GM23338 (cell line): ENCODE measurements at regions not wholly inside any gene's neighbourhood (a gene's known extent, or its start where the extent isn't known, plus 50 kb on each side); places are given as distances from the start of the nearest gene placed in this dataset.

ENCODE experiments used
- ATAC-seq: fragments of 200-7000 bp; cut with Tn5 transposase; 3 replicates; pipeline ENCODE4 v1.9.1; 2020
- DNase-seq: peaks from one replicate; pipeline ENCODE4 v3.0.0-alpha.2; 2015; ENCODE audit warnings: low spot score
- H2AFZ ChIP-seq: fragments of 200-600 bp; sonication (generic); 2 replicates; pipeline ENCODE4 v1.8.0; 2016; ENCODE audit warnings: antibody characterized with exemption, mild to moderate bottlenecking, moderate library complexity
- H3F3A ChIP-seq: fragments of 200-600 bp; sonication (generic); replicated peaks from 2 replicates; pipeline ENCODE4 v1.8.0; 2017; ENCODE audit warnings: antibody characterized with exemption, mixed run types, low read depth
- H3K27ac ChIP-seq: fragments of 200-600 bp; sonication (generic); 2 replicates; pipeline ENCODE4 v1.6.1; 2016; ENCODE audit warnings: low read depth
- H3K27me3 ChIP-seq: fragments of 200-600 bp; sonication (generic); 2 replicates; pipeline ENCODE4 v1.8.0; 2016; ENCODE audit warnings: mild to moderate bottlenecking, mixed run types, moderate library complexity; ENCODE audit not compliant: insufficient read depth
- H3K36me3 ChIP-seq: fragments of 200-600 bp; sonication (generic); 2 replicates; pipeline ENCODE4 v1.8.0; 2016; ENCODE audit warnings: mild to moderate bottlenecking; ENCODE audit not compliant: insufficient read depth
- H3K4me1 ChIP-seq: fragments of 200-600 bp; sonication (generic); 2 replicates; pipeline ENCODE4 v1.8.0; 2016; ENCODE audit warnings: mild to moderate bottlenecking, moderate library complexity; ENCODE audit not compliant: insufficient read depth
- H3K4me2 ChIP-seq: fragments of 200-600 bp; sonication (generic); 2 replicates; pipeline ENCODE4 v1.7.1; 2017; ENCODE audit warnings: mixed run types
- H3K4me3 ChIP-seq: fragments of 200-600 bp; sonication (generic); 2 replicates; pipeline ENCODE4 v1.6.1; 2016; ENCODE audit warnings: mixed run types
- H3K79me2 ChIP-seq: fragments of 200-600 bp; sonication (generic); replicated peaks from 2 replicates; pipeline ENCODE4 v1.8.0; 2017; ENCODE audit warnings: mild to moderate bottlenecking; ENCODE audit not compliant: insufficient read depth
- H3K9me2 ChIP-seq: fragments of 200-600 bp; sonication (generic); 2 replicates; pipeline ENCODE4 v1.8.0; 2017; ENCODE audit not compliant: insufficient read depth
- H4K20me1 ChIP-seq: fragments of 200-600 bp; sonication (generic); replicated peaks from 2 replicates; pipeline ENCODE4 v1.8.0; 2017; ENCODE audit warnings: mild to moderate bottlenecking; ENCODE audit not compliant: insufficient read depth
- H3K27ac Mint-ChIP-seq: 2 replicates; pipeline ENCODE4 v1.8.0; 2020; ENCODE audit warnings: inconsistent platforms, mild to moderate bottlenecking, moderate library complexity, mixed read lengths
- H3K27me3 Mint-ChIP-seq: 3 replicates; pipeline ENCODE4 v1.8.0; 2022; ENCODE audit warnings: low read depth, mild to moderate bottlenecking, moderate library complexity, mixed read lengths, inconsistent platforms; ENCODE audit not compliant: insufficient read depth, poor library complexity
- H3K36me3 Mint-ChIP-seq: 3 replicates; pipeline ENCODE4 v1.8.0; 2021; ENCODE audit warnings: low read depth, mild to moderate bottlenecking, inconsistent platforms, moderate library complexity, mixed read lengths
- H3K4me1 Mint-ChIP-seq: 3 replicates; pipeline ENCODE4 v1.8.0; 2020; ENCODE audit warnings: mild to moderate bottlenecking, inconsistent platforms, mixed read lengths
- H3K4me3 Mint-ChIP-seq: 3 replicates; pipeline ENCODE4 v1.8.0; 2021; ENCODE audit warnings: moderate library complexity, mild to moderate bottlenecking, inconsistent platforms, mixed read lengths
- H3K9me3 Mint-ChIP-seq: 3 replicates; pipeline ENCODE4 v1.8.0; 2020; ENCODE audit warnings: moderate library complexity, mild to moderate bottlenecking, inconsistent platforms, mixed read lengths
- CREB1 ChIP-seq: fragments of 250-450 bp; sonication (Bioruptor Pico); IDR thresholded peaks from 2 replicates; pipeline ENCODE4 v1.5.0; 2020; ENCODE audit warnings: low read depth, mild to moderate bottlenecking, moderate library complexity
- CTCF ChIP-seq, 2 experiments: fragments of 200-600 bp in 1 of 2; sonication (generic) in 1 of 2; conservative IDR thresholded peaks; 2 replicates each; pipeline versions ENCODE4 v1.5.1 to v1.6.1; 2016 to 2017; ENCODE audit warnings: antibody characterized with exemption in 2 of 2, low read depth in 2 of 2, mild to moderate bottlenecking in 2 of 2, moderate library complexity in 1 of 2
- ETS1 ChIP-seq: IDR thresholded peaks from 2 replicates; pipeline ENCODE4 v1.6.1; 2016; ENCODE audit warnings: antibody characterized with exemption
- EZH2phosphoT487 ChIP-seq: fragments of 200-600 bp; sonication (generic); IDR thresholded peaks from one replicate; pipeline ENCODE4 v1.8.1; 2018; ENCODE audit warnings: antibody characterized with exemption; ENCODE audit not compliant: unreplicated experiment
- JUNB ChIP-seq: IDR thresholded peaks from one replicate; pipeline ENCODE4 v1.6.1; 2016; ENCODE audit warnings: antibody characterized with exemption; ENCODE audit not compliant: unreplicated experiment
- NANOG ChIP-seq: IDR thresholded peaks from 2 replicates; pipeline ENCODE4 v1.6.1; 2016; ENCODE audit warnings: antibody characterized with exemption, borderline replicate concordance
- ZNF114 ChIP-seq: fragments of 250-450 bp; sonication (Bioruptor Pico); IDR thresholded peaks from 2 replicates; pipeline ENCODE4 v1.5.0; 2020; ENCODE audit warnings: mild to moderate bottlenecking, moderate library complexity
- TF ChIP-seq, protein P1 (sequence below): fragments of 250-450 bp; sonication (Bioruptor Pico); IDR thresholded peaks from 2 replicates; pipeline ENCODE4 v1.5.0; 2020; ENCODE audit warnings: mild to moderate bottlenecking, moderate library complexity
- TF ChIP-seq, protein P2 (sequence below): IDR thresholded peaks from one replicate; pipeline ENCODE4 v1.6.1; 2018; ENCODE audit warnings: antibody characterized with exemption; ENCODE audit not compliant: unreplicated experiment

DNA sequence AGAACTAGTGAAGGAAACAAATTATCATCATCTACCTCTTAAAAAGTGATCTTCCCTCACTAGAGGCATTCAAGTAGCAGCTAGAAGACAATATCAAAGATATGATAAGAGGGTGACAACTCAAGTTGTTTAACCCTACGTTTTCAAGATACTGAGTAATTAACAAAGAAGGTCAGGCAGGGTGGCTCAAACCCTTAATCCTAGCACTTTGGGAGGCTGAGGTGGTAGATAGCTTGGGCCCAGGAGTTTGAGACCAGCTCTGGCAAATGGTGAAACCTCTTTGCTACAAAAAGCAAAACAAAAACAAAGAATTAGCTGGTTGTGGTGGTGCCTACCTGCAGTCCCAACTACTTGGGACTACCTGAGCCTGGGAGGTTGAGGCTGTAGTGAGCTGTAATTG, 408.2 kb upstream of the TUSC1 start (continued):
- TF ChIP-seq, protein P1, sequence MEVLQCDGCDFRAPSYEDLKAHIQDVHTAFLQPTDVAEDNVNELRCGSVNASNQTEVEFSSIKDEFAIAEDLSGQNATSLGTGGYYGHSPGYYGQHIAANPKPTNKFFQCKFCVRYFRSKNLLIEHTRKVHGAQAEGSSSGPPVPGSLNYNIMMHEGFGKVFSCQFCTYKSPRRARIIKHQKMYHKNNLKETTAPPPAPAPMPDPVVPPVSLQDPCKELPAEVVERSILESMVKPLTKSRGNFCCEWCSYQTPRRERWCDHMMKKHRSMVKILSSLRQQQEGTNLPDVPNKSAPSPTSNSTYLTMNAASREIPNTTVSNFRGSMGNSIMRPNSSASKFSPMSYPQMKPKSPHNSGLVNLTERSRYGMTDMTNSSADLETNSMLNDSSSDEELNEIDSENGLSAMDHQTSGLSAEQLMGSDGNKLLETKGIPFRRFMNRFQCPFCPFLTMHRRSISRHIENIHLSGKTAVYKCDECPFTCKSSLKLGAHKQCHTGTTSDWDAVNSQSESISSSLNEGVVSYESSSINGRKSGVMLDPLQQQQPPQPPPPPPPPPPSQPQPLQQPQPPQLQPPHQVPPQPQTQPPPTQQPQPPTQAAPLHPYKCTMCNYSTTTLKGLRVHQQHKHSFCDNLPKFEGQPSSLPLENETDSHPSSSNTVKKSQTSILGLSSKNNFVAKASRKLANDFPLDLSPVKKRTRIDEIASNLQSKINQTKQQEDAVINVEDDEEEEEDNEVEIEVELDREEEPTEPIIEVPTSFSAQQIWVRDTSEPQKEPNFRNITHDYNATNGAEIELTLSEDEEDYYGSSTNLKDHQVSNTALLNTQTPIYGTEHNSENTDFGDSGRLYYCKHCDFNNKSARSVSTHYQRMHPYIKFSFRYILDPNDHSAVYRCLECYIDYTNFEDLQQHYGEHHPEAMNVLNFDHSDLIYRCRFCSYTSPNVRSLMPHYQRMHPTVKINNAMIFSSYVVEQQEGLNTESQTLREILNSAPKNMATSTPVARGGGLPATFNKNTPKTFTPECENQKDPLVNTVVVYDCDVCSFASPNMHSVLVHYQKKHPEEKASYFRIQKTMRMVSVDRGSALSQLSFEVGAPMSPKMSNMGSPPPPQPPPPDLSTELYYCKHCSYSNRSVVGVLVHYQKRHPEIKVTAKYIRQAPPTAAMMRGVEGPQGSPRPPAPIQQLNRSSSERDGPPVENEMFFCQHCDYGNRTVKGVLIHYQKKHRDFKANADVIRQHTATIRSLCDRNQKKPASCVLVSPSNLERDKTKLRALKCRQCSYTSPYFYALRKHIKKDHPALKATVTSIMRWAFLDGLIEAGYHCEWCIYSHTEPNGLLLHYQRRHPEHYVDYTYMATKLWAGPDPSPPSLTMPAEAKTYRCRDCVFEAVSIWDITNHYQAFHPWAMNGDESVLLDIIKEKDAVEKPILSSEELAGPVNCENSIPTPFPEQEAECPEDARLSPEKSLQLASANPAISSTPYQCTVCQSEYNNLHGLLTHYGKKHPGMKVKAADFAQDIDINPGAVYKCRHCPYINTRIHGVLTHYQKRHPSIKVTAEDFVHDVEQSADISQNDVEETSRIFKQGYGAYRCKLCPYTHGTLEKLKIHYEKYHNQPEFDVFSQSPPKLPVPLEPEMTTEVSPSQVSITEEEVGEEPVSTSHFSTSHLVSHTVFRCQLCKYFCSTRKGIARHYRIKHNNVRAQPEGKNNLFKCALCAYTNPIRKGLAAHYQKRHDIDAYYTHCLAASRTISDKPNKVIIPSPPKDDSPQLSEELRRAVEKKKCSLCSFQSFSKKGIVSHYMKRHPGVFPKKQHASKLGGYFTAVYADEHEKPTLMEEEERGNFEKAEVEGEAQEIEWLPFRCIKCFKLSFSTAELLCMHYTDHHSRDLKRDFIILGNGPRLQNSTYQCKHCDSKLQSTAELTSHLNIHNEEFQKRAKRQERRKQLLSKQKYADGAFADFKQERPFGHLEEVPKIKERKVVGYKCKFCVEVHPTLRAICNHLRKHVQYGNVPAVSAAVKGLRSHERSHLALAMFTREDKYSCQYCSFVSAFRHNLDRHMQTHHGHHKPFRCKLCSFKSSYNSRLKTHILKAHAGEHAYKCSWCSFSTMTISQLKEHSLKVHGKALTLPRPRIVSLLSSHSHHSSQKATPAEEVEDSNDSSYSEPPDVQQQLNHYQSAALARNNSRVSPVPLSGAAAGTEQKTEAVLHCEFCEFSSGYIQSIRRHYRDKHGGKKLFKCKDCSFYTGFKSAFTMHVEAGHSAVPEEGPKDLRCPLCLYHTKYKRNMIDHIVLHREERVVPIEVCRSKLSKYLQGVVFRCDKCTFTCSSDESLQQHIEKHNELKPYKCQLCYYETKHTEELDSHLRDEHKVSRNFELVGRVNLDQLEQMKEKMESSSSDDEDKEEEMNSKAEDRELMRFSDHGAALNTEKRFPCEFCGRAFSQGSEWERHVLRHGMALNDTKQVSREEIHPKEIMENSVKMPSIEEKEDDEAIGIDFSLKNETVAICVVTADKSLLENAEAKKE (CRISPR knock-in tag): no peak
- no peak for TF ChIP-seq ETS1
- no peak for TF ChIP-seq ZNF114 (CRISPR knock-in tag)

DNA sequence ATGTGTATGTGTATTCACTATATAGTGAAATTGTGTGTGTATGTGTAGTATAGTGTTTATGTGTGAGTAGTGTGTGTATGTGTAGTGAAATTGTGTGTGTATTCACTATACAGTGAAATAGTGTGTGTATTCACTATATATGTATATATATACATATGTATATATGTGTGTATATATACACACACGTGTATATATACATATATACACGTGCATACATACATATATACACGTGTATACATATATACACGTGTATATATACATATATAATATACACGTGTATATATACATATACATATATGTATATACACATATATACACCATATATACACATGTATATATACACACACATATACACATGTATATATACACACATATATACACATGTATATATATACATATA, 403.6 kb upstream of the TUSC1 start:
- H3K4me1 Mint-ChIP-seq: no peaks in the 10 kb centered on the region
- Histone ChIP-seq H3K4me3 (no peak overlapping the region), H3K27me3 (no peaks in the 10 kb centered on the region), H3K9me2 (no peaks in the 10 kb centered on the region), H3K27ac (no peak overlapping the region), H3K4me2 (no peak overlapping the region), H3K36me3 (no peaks in the 10 kb centered on the region), H4K20me1 (no peaks in the 10 kb centered on the region), H3F3A (no peaks in the 10 kb centered on the region), H3K4me1 (no peaks in the 10 kb centered on the region), H3K79me2 (no peaks in the 10 kb centered on the region), H2AFZ (no peak overlapping the region)
- DNase-seq (no peak), ATAC-seq (no peak)
- peaks cover 8% of the 10 kb centered on the region; the same call in 1 of the 3 replicates for H3K9me3 Mint-ChIP-seq
- H3K36me3 Mint-ChIP-seq: peaks cover 7% of the 10 kb centered on the region; the same call in 2 of the 3 replicates
- no peaks in the 10 kb centered on the region for H3K27me3 Mint-ChIP-seq
- no peak overlapping the region for H3K4me3 Mint-ChIP-seq
- no peak overlapping the region for H3K27ac Mint-ChIP-seq
- no peak for TF ChIP-seq NANOG
- TF ChIP-seq CREB1 (CRISPR knock-in tag): no peak
- TF ChIP-seq, protein P2, sequence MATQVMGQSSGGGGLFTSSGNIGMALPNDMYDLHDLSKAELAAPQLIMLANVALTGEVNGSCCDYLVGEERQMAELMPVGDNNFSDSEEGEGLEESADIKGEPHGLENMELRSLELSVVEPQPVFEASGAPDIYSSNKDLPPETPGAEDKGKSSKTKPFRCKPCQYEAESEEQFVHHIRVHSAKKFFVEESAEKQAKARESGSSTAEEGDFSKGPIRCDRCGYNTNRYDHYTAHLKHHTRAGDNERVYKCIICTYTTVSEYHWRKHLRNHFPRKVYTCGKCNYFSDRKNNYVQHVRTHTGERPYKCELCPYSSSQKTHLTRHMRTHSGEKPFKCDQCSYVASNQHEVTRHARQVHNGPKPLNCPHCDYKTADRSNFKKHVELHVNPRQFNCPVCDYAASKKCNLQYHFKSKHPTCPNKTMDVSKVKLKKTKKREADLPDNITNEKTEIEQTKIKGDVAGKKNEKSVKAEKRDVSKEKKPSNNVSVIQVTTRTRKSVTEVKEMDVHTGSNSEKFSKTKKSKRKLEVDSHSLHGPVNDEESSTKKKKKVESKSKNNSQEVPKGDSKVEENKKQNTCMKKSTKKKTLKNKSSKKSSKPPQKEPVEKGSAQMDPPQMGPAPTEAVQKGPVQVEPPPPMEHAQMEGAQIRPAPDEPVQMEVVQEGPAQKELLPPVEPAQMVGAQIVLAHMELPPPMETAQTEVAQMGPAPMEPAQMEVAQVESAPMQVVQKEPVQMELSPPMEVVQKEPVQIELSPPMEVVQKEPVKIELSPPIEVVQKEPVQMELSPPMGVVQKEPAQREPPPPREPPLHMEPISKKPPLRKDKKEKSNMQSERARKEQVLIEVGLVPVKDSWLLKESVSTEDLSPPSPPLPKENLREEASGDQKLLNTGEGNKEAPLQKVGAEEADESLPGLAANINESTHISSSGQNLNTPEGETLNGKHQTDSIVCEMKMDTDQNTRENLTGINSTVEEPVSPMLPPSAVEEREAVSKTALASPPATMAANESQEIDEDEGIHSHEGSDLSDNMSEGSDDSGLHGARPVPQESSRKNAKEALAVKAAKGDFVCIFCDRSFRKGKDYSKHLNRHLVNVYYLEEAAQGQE: no peak
- no peak for TF ChIP-seq CTCF (conservative IDR thresholded peaks at IDR 0.05; ENCODE audit: low read depth in 2 of 2)
- TF ChIP-seq EZH2phosphoT487: no peak
- TF ChIP-seq JUNB: no peak
